Natural killer cell (primary cell): ENCODE measurements at regions not wholly inside any gene's neighbourhood (a gene's known extent, or its start where the extent isn't known, plus 50 kb on each side); places are given as distances from the start of the nearest gene placed in this dataset.

Experiments used
- ATAC-seq, 3 donors: fragments of 150-1000 bp in 2 of 3; fragments of 200-7000 bp in 1 of 3; cut with Tn5 transposase; 1 replicate in 1 of 3; 2 replicates in 2 of 3; pipeline ENCODE4 v1.10.0; 2021; ENCODE audit warnings: mild to moderate bottlenecking in 2 of 3, moderate library complexity in 2 of 3
- DNase-seq, 2 donors: peaks; one replicate each; pipeline versions ENCODE4 v3.0.0 to v3.0.0-alpha.2; 2013 to 2021; ENCODE audit warnings: mixed read lengths in 1 of 2
- H3K27ac ChIP-seq: one replicate; pipeline ENCODE4 v1.5.1; 2013; ENCODE audit warnings: mild to moderate bottlenecking, low read length
- H3K27me3 ChIP-seq: one replicate; pipeline ENCODE4 v1.6.1; 2013; ENCODE audit warnings: low read length; ENCODE audit not compliant: control insufficient read depth, insufficient read depth
- H3K36me3 ChIP-seq: one replicate; pipeline ENCODE4 v1.6.1; 2013; ENCODE audit warnings: low read length; ENCODE audit not compliant: control insufficient read depth, insufficient read depth
- H3K4me1 ChIP-seq: one replicate; pipeline ENCODE4 v1.6.1; 2013; ENCODE audit warnings: low read length; ENCODE audit not compliant: control insufficient read depth, insufficient read depth
- H3K4me3 ChIP-seq: one replicate; pipeline ENCODE4 v1.5.1; 2013; ENCODE audit warnings: low read length
- H3K9me3 ChIP-seq: one replicate; pipeline ENCODE4 v1.6.1; 2013; ENCODE audit warnings: low read length; ENCODE audit not compliant: control insufficient read depth, insufficient read depth
- H3K27ac Mint-ChIP-seq, 2 donors: one replicate each; pipeline ENCODE4 v1.8.0; 2022; ENCODE audit warnings: mild to moderate bottlenecking in 2 of 2, mixed read lengths in 2 of 2, moderate library complexity in 1 of 2
- H3K27me3 Mint-ChIP-seq, 2 donors: one replicate each; pipeline ENCODE4 v1.8.0; 2022; ENCODE audit warnings: low read depth in 2 of 2, mixed read lengths in 2 of 2
- H3K36me3 Mint-ChIP-seq: one replicate; pipeline ENCODE4 v1.8.0; 2022; ENCODE audit warnings: mixed read lengths
- H3K4me1 Mint-ChIP-seq, 2 donors: one replicate each; pipeline ENCODE4 v1.8.0; 2022; ENCODE audit warnings: mixed read lengths in 2 of 2
- H3K4me3 Mint-ChIP-seq: one replicate; pipeline ENCODE4 v1.8.0; 2022; ENCODE audit warnings: mild to moderate bottlenecking, moderate library complexity, mixed read lengths
- H3K9me3 Mint-ChIP-seq, 2 donors: one replicate each; pipeline ENCODE4 v1.8.0; 2022; ENCODE audit warnings: mixed read lengths in 2 of 2
- WGBS: methylation state at CpG from one replicate; pipeline ENCODE4 v1.1.7; 2013; ENCODE audit warnings: missing lambda C conversion rate; ENCODE audit not compliant: insufficient coverage; 5-methylcytosine and 5-hydroxymethylcytosine counted together
- intact Hi-C: fragments of 100-400 bp; cut with micrococcal nuclease; formaldehyde crosslinking; loops from one replicate; pipeline ENCODE4 v1.14.2; 2022
- TF ChIP-seq, protein P1 (sequence below): fragments of 200-600 bp; IDR thresholded peaks from one replicate; pipeline ENCODE4 v1.8.0; 2022; ENCODE audit warnings: antibody characterized with exemption

DNA sequence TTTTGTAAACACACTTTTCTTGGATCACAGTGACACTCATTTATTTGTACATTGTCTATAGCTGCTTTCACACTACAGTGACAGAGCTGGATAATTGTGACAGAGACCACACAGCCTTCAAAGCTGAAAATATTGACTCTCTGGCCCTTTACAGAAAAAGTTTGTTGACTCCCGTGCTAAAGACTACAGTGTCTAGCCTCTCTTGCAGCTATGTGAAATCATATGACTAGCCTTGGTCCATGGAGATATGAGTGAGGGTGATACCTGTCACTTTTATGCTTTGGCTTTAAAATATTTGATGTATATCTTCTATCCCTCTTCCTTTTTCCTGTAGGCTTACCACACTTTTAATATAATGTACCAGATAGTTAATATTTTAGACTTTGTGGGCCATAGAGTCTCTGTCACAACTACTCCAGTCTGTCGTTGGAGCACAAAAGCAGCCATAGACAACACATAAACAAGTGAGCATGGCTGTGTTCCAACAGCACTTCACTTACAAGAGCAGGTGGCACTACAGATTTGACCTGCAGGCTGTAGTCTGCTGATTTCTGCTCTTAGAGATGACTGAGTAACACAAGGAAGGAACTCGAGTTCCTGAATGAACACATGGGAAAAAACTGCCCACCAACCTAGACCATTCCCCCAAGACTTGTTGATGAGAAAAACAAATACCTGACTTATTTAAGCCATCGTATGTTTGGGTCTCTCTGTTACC is 73.5 kb upstream of the ANKRD55 start:
- Mint-ChIP-seq H3K36me3 (no peaks in the 10 kb centered on the region), H3K4me1 (no peaks in the 10 kb centered on the region)

DNA sequence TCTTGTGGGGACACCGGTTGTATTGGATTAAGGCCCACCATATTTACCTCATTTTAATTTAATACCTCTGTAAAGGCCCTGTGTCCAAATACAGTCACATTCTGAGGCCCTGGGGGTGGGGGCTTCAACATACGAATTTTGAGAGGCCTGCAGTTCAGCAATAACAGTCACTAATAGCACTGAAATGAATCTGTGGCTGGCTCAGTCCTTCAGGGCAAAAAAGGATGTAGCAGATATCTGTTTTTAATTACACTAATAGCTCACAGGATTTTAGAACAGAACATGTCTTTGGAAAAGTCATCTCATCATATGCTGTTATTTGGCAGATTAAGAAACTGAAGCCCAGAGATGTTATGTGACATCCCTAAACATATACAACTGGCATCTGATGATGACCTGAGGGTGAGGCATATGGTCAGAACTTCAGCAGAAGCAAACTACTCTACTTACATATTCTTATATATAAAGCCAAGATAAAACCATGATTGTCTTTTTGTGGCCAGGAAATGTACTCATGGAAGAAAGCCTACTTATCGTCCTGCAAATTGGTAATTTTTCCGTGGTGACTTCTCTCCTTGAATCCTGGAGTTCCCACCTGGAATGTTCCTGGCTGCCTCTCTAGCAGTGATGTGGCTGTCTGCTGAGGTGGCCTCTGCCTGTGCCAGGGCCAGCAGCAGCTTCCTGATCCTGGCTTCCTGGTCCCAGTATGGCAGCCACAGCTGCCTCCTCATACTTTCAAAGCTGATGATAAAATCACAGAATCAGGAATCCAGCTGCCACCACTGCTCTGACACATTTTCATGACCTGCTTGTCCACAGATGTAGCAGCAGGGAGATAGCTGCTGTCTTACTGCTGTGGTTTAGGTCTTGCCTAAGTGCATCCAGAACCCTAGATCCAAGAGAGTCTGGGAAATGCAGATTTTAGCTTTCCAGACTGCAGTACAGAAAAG is 72.1 kb upstream of the ANKRD55 start:
- Mint-ChIP-seq H3K4me1 (no peaks in the 10 kb centered on the region), H3K4me3 (no peak overlapping the region), H3K27me3 (peaks cover 5 to 10% of the 10 kb centered on the region in 2 donors), H3K36me3 (no peaks in the 10 kb centered on the region), H3K9me3 (no peaks in the 10 kb centered on the region), H3K27ac (no peak overlapping the region)
- Histone ChIP-seq H3K27ac (no peak overlapping the region), H3K4me3 (no peak overlapping the region), H3K27me3 (no peaks in the 10 kb centered on the region), H3K9me3 (no peaks in the 10 kb centered on the region), H3K36me3 (no peaks in the 10 kb centered on the region), H3K4me1 (no peaks in the 10 kb centered on the region)
- WGBS = 87% methylated on average over 4 of the region's 4 CpGs
- DNase-seq (no peak), ATAC-seq (no peak)
- intact Hi-C loops = no loop called here
- TF ChIP-seq, protein P1, sequence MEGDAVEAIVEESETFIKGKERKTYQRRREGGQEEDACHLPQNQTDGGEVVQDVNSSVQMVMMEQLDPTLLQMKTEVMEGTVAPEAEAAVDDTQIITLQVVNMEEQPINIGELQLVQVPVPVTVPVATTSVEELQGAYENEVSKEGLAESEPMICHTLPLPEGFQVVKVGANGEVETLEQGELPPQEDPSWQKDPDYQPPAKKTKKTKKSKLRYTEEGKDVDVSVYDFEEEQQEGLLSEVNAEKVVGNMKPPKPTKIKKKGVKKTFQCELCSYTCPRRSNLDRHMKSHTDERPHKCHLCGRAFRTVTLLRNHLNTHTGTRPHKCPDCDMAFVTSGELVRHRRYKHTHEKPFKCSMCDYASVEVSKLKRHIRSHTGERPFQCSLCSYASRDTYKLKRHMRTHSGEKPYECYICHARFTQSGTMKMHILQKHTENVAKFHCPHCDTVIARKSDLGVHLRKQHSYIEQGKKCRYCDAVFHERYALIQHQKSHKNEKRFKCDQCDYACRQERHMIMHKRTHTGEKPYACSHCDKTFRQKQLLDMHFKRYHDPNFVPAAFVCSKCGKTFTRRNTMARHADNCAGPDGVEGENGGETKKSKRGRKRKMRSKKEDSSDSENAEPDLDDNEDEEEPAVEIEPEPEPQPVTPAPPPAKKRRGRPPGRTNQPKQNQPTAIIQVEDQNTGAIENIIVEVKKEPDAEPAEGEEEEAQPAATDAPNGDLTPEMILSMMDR = no peak

More for the DNA sequence above, 73.5 kb upstream of the ANKRD55 start:
- H3K27ac Mint-ChIP-seq = no peak overlapping the region
- no peak overlapping the region for H3K4me3 Mint-ChIP-seq
- peaks cover 5 to 10% of the 10 kb centered on the region in 2 donors for H3K27me3 Mint-ChIP-seq
- H3K9me3 Mint-ChIP-seq = no peaks in the 10 kb centered on the region
- 85% methylated on average over 4 of the region's 4 CpGs for WGBS
- DNase-seq = no peak
- Histone ChIP-seq H3K36me3 (no peaks in the 10 kb centered on the region), H3K27me3 (no peaks in the 10 kb centered on the region), H3K4me1 (no peaks in the 10 kb centered on the region), H3K27ac (no peak overlapping the region), H3K9me3 (no peaks in the 10 kb centered on the region), H3K4me3 (no peak overlapping the region)
- no peak for ATAC-seq
- intact Hi-C loops = no loop called here
- TF ChIP-seq, protein P1 = no peak

DNA sequence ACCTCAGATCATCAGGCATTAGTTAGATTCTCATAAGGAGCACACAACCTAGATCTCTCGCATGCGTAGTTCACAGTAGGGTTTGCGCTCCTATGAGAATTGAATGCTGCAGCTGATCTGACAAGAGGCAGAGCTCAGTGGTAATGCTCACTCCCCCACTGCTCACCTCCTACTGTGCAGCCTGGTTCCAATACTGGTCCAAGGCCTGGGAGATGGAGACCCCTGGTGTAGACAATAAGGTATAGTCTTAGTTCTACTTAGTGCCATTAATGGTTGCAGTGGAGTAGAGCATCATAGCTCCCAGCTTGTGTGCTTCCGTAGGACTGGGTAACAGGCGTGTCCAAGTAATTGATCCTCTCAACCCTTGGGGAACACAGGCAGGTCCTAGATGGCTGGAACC is 70.4 kb upstream of the ANKRD55 start:
- Mint-ChIP-seq H3K36me3 (no peaks in the 10 kb centered on the region), H3K4me3 (no peak overlapping the region), H3K4me1 (no peaks in the 10 kb centered on the region), H3K27me3 (peaks cover 0 to 5% of the 10 kb centered on the region in 2 donors), H3K9me3 (no peaks in the 10 kb centered on the region), H3K27ac (no peak overlapping the region)
- Histone ChIP-seq H3K4me3 (no peak overlapping the region), H3K36me3 (no peaks in the 10 kb centered on the region), H3K27ac (no peak overlapping the region), H3K9me3 (no peaks in the 10 kb centered on the region), H3K27me3 (no peaks in the 10 kb centered on the region), H3K4me1 (no peaks in the 10 kb centered on the region)
- intact Hi-C loops = no loop called here
- ATAC-seq = no peak
- TF ChIP-seq, protein P1 = no peak
- DNase-seq = no peak
- WGBS = 95% methylated on average over 5 of the region's 5 CpGs
